WI38 (cell line): ENCODE measurements at regions not wholly inside any gene's neighbourhood (a gene's known extent, or its start where the extent isn't known, plus 50 kb on each side); places are given as distances from the start of the nearest gene placed in this dataset.
A peak's percentile ranks its signal among the peaks of the same experiment; 100 is the strongest.
"Not testable (repeated sequence)": the region's sequence is repeated elsewhere in the genome, so short reads cannot be mapped to it uniquely, and the experiment has no call there.

ENCODE experiments used
- H3K4me3 ChIP-seq: 2 replicates; pipeline ENCODE4 v1.5.1; 2011; ENCODE audit warnings: low read depth, mild to moderate bottlenecking, control low read depth, low read length
- TF ChIP-seq, protein P1 (sequence below): IDR thresholded peaks from 2 replicates; pipeline ENCODE4 v1.5.1; 2012; ENCODE audit warnings: low read depth, mild to moderate bottlenecking, control low read depth, low read length

DNA sequence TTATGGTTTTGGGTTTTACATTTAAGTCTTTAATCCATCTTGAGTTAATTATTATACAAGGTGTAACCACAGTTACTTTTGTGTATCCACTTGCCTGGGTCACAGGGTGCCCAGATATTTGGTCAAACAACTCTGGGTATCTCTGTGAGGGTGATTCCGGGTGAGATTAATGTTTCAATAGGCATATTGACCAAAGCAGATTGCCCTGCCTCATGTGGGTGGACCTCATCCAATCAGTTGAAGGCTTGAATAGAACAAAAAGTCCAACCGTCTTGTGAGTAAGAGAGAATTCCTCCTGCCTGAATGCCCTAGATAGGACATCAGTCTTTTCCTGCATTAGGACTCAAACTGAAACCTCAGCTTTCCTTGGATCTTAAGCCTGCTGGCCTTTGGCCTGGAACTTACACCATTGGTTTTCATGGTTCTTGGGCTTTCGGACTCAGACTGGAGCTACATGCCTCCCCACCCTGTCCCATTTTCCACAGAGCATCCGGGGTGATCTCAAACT is 68.9 kb upstream of the ST8SIA6 start:
- H3K4me3 ChIP-seq, result no peak overlapping the region
- TF ChIP-seq, protein P1, sequence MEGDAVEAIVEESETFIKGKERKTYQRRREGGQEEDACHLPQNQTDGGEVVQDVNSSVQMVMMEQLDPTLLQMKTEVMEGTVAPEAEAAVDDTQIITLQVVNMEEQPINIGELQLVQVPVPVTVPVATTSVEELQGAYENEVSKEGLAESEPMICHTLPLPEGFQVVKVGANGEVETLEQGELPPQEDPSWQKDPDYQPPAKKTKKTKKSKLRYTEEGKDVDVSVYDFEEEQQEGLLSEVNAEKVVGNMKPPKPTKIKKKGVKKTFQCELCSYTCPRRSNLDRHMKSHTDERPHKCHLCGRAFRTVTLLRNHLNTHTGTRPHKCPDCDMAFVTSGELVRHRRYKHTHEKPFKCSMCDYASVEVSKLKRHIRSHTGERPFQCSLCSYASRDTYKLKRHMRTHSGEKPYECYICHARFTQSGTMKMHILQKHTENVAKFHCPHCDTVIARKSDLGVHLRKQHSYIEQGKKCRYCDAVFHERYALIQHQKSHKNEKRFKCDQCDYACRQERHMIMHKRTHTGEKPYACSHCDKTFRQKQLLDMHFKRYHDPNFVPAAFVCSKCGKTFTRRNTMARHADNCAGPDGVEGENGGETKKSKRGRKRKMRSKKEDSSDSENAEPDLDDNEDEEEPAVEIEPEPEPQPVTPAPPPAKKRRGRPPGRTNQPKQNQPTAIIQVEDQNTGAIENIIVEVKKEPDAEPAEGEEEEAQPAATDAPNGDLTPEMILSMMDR, result no peak

DNA sequence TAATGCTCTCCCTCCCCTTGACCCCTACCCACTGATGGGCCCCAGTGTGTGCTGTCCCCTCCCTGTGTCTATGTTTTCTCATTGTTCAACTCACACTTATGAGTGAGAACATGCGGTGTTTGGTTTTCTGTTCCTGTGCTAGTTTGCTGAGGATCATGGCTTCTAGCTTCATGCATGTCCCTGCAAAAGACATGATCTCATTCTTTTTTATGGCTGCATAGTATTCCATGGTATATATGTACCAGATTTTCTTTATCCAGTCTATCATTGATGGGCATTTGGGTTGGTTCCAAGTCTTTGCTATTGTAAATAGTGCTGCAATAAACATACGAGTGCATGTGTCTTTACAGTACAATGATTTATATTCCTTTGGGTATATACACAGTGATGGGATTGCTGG is 67.9 kb upstream of the ST8SIA6 start:
- not testable (repeated sequence) for H3K4me3 ChIP-seq

GRCh38 chr10:17519457-17519856 is 65.1 kb upstream of the ST8SIA6 start:
- TF ChIP-seq, protein P1, result no peak
- H3K4me3 ChIP-seq, result no peak overlapping the region

DNA sequence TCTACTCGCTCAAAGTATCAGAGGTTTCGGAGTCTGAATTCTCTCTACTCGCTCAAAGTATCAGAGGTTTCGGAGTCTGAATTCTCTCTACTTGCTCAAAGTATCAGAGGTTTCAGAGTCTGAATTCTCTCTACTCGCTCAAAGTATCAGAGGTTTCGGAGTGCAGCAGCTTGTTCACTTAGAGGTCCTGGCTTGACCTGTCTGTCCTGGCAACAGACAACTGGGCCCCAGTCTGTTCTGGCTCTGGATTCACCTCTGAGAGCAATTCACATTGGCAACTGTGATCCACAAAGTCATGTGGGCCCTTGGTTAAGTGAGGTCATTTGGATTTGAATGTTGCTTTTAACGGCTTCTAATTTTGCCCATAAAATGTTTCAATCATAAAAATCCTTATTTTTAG is 63.9 kb upstream of the ST8SIA6 start:
- H3K4me3 ChIP-seq, result no peak overlapping the region
- TF ChIP-seq, protein P1, result no peak

DNA sequence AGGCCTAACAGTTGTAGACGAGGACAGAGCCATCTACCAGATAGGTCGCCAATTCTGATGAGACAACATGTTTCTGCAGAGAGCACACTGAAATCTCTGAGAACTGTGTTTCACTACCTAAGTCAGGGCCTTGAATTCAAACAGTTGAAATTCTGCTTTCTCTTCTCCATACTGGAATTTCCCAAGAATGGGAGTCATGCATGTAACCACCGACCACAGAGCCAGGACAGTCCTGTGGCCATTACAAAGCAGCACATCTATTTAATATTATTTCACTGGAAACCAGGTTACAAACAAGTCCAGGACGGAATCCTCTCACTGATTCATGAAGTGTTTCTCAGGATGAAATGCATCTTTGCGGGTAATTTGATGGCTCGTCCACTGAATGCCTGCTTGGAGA is 62.0 kb upstream of the ST8SIA6 start:
- TF ChIP-seq, protein P1, result no peak
- H3K4me3 ChIP-seq, result no peak overlapping the region

DNA sequence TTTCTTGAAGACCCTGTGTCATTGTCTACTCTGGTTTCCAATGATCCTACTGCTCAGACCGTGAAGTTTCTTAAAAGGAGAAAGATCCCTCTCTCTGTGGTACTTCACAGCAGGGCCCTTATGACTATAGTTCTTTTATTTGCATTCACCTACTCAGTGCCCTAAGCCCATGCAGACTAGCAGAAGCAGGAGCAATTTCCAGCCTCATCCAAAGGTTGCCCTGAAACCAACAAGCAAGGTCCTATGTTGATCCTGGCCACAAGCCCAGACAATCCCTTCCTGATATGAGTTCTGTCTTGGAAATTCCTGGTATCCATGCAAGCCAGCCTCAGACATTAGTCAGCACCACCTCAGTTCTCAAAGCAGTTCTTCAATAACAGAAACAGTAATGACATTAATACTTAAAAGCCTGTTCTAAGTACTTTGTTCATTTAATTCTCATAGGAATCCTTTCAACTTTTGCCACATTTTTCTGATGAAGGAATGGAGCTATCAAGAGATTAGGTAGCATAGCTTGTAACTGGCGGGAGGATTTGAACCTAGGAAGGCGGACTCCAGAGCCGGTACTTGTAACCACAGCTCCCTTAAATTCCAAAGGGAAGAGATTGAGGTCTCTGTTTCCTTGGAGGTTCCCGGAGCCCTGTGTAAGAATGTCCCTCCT is 58.1 kb upstream of the ST8SIA6 start:
- H3K4me3 ChIP-seq, result peak overlapping the region; percentile 23; the same call in 1 of the 2 replicates
- TF ChIP-seq, protein P1, result no peak

DNA sequence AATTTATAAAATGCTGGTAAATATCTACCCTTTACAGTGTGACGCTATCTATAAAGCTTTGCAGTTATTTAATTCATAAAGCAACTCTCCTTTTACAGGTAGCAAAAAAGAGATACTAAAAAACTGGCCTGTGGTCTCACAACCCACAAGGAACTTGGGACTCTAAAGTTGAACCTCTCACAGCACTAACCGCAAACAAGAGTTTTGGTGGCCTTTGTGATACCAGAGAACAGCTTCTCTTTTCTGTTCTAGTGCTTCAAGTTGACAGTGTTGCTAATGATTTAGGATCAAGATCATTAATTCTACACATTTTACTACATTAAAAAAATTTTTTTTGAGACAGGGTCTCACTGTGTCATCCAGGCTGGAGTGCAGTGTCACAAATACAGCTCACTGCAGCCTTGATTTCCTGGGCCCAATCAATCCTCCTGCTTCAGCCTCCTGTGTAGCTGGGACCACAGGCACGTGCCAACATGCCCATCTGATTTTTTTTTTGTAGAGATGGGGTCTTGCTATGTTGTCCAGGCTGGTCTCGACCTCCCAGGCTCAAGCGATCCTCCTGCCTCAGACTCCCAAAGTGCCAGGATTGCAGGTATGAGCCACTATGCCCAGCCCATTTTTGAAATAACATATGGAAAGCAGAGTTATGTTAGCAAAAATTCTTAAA is 56.0 kb upstream of the ST8SIA6 start:
- no peak overlapping the region for H3K4me3 ChIP-seq

More for the DNA sequence above, 56.0 kb upstream of the ST8SIA6 start:
- TF ChIP-seq, protein P1, result no peak
